GM10266 (cell line): ENCODE measurements at regions not wholly inside any gene's neighbourhood (a gene's known extent, or its start where the extent isn't known, plus 50 kb on each side); places are given as distances from the start of the nearest gene placed in this dataset.

Experiments
- DNase-seq: peaks from one replicate; pipeline ENCODE4 v3.0.0; 2012; ENCODE audit errors: extremely low spot score
- TF ChIP-seq, protein P1 (sequence below): IDR thresholded peaks from 2 replicates; pipeline ENCODE4 v1.5.1; 2012; ENCODE audit warnings: mild to moderate bottlenecking, low read depth; ENCODE audit not compliant: control insufficient read depth, insufficient read depth; ENCODE audit errors: missing control alignments

DNA sequence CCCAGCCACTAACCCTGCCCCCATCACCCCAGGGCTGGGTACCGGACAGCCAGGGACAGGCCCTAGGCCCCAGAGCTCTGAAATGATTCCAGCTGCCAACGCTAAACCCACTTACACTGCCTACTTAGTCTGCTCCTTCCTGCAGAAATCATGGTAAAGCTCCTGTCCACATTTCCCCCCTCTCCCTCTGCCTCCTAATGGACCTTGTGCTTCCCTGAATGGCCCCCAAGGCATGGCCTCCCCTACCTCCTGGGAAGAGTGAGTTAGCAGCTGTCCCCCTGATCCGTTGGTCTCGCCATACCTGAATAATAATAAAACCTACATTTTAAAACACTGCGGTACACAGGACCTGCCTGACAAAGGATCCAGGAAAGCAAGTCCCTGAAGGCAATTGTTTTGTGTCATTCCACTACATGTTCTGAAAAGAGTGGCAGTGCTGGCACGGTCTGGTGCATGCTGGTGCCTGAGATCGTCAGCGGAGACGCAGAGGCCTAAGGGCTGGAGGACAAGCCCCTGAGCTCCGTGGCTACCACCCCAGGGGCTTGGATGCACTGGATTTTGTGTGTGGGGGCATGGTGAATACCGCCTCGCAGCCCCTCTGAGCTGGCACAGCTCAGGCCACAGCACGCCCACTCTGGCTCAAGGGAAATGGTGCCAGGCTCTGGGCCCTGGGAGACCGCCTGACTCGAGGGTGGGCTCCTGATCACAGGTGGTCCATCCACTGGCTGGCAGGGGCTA lies 186.3 kb downstream of the CTTN start:
- DNase-seq: no peak
- TF ChIP-seq, protein P1, sequence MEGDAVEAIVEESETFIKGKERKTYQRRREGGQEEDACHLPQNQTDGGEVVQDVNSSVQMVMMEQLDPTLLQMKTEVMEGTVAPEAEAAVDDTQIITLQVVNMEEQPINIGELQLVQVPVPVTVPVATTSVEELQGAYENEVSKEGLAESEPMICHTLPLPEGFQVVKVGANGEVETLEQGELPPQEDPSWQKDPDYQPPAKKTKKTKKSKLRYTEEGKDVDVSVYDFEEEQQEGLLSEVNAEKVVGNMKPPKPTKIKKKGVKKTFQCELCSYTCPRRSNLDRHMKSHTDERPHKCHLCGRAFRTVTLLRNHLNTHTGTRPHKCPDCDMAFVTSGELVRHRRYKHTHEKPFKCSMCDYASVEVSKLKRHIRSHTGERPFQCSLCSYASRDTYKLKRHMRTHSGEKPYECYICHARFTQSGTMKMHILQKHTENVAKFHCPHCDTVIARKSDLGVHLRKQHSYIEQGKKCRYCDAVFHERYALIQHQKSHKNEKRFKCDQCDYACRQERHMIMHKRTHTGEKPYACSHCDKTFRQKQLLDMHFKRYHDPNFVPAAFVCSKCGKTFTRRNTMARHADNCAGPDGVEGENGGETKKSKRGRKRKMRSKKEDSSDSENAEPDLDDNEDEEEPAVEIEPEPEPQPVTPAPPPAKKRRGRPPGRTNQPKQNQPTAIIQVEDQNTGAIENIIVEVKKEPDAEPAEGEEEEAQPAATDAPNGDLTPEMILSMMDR: no peak

DNA sequence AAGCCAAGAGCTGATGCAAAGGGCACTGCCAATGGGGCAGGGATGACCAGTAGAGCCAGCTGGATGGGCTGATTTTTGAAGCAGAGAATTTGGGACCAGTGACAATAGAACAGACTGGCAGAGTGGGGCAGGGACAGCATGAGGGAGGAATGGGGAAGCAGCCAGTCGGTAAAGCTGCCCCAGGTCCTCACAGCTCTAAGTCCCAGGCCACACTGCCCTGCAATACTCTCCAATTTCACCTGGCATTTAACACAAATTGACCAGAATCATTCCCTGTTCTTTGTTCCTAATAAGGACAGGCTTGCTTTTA lies 186.9 kb downstream of the CTTN start:
- DNase-seq: no peak
- TF ChIP-seq, protein P1: no peak

DNA sequence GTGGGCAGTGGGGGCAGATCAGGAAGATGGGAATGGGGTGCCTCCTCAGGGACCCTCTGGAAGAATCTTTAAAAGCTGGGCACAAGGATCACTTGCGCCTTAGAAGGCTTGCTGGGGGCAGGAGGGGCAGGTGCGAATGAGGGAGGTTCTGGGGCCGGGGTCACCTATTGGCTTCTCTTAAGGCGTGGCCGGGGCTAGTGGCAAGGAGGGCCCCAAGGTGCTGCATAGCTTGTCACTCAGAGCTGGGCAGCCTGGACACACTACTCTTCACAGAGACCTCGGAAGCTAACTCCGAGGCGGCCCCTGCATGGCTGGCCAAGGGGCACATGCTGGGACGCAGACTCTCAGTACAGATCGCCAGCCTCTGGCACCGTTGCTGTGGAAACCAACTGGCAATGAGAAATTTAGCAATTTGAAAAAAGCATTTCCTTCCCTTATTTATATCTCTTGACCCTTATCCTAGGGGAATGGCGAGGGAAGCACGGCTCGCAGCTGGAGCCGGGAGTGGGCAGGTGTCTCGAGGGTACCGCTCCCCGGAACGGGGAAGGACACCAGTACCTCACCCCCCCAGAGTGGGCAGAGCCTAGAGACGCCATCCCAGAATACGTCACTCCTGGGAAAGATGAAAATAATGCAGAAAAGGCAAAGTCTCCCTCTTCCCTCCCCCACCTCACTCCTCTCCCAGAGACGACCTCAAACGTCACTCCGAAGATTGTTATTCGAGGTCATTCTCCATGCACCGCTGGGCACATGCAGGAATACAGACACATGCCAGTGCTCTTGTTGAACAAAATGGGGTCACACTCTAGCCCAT lies 188.1 kb downstream of the CTTN start:
- DNase-seq: no peak
- TF ChIP-seq, protein P1: no peak

DNA sequence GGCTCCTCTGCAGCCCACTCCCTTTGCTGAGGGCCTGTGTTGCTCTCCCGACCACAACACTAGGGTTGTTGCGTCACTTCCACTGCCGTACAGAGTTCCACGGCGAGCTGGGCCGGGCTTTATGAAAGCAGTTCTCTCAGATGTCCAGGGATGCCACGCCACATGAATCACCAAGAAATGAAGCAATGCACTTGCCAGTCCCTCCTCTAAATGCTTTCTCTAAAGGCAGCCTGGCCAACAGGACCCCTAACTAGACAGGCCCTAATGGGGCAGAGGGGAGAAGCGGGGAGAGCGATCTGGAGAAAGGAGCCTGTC lies 188.7 kb downstream of the CTTN start:
- TF ChIP-seq, protein P1: no peak
- no peak for DNase-seq

DNA sequence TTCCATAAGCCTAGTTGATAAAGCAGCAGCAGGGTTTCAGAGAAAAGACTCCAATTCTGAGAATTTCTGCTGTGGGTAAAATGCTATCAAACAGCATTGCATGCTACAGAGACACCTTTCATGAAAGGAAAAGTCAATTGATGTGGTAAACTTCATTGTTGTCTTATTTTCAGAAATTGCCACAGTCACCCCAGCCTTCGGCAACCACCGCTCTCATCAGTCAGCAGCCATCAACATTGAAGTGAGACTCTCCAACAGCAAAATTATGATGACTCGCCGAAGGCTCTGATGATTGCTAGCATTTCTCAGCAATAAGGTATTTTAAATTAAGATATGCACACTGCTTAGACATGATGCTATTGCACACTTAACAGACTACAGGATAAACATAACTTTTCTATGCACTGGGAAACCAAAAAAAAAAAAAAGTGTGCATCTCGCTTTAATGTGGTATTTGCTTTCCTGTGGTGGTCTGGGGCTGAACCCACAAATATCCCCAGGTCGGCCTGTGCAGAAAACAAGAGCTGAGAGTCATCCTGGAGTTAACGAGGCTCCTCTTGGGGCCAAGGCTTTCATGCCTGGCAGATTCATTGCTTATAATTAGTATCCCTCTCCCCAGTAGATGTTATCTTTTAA lies 192.1 kb downstream of the CTTN start:
- no peak for DNase-seq
- TF ChIP-seq, protein P1: no peak

DNA sequence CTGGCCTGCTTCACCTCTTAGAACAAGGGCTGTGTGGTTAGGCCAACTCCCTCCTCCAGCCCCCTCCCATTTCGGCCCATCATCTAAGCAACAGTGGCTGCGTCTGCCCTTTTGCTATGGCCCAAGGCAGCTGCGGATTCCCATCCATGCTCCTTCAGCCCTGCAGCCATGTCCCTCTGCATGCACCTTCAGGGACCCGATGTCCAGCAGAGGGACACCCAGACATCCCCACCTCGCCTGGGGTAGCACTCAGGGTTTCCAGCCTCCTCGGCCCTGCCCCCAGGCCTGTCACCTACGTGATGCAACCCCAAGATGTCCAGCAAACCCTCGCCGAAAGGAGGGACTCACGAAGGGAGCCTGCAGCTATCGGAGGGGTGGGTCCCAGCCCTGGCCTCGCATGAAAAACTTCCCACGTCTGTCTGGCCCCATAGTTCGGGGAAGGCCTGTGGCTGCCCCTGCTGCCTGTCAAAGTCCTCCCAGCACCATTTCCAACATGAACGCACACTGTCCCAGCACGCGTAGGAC lies 194.4 kb downstream of the CTTN start:
- no peak for DNase-seq
- TF ChIP-seq, protein P1: no peak

DNA sequence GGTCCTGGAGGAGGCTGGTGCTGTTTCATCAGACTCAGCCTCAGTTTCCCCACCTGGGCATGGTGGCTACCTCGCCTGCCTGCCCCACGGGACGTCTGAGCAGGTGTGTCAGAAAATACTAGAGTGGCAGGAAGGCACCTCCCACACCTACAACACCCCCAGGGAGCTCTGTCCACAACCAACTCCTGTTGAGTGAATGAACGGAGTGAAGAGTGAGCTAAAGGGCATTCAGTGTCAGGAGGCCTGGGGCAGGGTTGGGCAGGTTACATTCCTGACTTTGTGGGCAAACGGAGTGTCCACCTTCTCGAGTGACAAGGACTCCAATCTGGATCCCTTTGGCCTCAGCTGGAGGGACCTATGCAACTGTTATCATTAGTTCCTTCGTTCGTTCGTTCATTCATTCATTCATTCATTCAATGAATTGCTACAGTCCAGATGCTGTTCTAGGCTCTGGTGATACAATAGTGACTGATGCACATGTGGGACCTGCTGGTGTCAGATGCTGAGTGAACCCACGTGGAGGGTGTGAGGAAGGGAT lies 195.2 kb downstream of the CTTN start:
- DNase-seq: no peak
- TF ChIP-seq, protein P1: no peak
